ENCODE measurements at regions not wholly inside any gene's neighbourhood (a gene's known extent, or its start where the extent isn't known, plus 50 kb on each side); places are given as distances from the start of the nearest gene placed in this dataset.

DNA sequence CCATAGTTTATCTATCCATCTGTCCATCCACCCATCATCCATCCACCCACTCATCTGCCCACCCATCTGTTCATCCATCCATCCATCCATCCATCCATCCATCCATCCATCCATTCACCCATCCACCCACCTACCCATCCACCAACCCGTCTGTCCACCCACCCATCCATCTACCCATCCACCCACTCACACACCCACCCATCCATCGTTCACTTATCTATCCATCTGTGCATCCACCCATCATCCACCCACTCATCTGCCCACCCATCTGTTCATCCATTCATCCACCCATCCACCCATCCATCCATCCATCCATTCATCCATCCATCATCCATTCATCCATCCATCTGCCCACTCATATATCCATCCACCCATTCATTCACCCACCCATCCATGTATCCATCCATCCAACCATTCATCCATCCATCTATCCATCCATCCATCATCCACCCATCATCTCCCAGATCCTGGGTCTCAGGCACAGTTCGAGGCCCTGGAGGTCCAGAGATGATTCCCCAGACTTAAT, 88.2 kb upstream of the WNT4 start:
- no peak overlapping the region for H3K4me3 Mint-ChIP-seq
- H3K4me1 Mint-ChIP-seq = no peaks in the 10 kb centered on the region
- no peak for DNase-seq
- H3K27me3 Mint-ChIP-seq = peaks cover 45% of the 10 kb centered on the region
- no peaks in the 10 kb centered on the region for H3K9me3 Mint-ChIP-seq
- CTCF ChIA-PET = no interaction called here
- no peak overlapping the region for H3K27ac Mint-ChIP-seq
- no peaks in the 10 kb centered on the region for H3K36me3 Mint-ChIP-seq

DNA sequence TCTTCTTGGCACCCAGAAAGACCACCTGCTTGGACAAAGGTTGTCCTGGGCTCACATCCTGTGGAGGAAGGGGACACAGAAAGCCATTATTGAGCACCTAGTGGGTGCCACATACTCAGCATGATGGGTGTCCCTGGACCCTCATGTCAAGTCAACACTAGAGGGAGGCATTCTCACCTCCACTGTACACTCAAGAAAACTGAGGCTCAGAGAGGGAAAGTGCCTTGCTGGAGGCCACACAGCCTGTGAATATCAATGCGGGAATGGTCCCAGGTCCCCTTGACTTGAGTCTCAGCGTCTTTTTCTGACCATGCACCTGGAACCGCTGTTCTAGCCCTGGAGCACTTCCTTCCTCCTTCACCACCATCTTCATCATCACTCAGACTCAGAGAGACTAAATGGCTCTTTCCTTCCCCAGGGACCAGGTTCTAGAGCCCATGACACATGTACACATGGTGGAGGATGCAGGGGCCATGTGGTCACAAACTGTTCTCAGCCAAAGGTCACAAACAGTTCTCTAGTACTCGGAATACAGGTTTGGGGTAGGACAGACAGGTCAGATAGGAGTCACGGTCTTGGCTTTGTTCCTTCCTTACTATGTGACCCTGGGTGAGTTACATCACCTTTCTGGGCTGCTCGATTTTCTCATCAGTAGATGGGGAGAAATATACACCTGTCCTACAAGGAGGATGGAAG, 89.2 kb upstream of the WNT4 start:
- H3K36me3 Mint-ChIP-seq = no peaks in the 10 kb centered on the region
- no peak overlapping the region for H3K4me3 Mint-ChIP-seq
- peaks cover 48% of the 10 kb centered on the region for H3K27me3 Mint-ChIP-seq
- no peak for DNase-seq
- CTCF ChIA-PET = no interaction called here
- H3K4me1 Mint-ChIP-seq = no peaks in the 10 kb centered on the region
- H3K9me3 Mint-ChIP-seq = no peaks in the 10 kb centered on the region
- H3K27ac Mint-ChIP-seq = no peak overlapping the region

DNA sequence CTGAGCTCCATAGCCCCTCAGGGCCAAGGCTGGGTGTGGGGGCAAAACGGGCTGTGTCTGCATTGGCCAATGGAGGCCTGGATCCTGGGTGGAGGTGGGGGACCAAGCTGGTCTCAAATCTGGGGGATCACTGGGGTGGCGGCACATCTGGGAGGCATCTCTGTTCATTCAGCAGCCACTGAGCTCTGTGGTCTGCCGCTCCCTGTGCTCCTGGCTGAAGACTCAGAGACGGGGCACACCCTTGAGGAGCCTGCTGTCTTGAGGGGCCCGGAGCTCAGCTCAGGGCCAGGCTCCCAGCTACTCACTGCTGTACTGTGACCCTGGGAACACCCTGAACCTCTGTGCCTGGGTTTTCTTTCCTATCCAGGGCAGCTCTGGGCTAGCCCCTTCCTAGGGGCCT, 90.3 kb upstream of the WNT4 start:
- Mint-ChIP-seq H3K27ac (no peak overlapping the region), H3K36me3 (no peaks in the 10 kb centered on the region), H3K27me3 (peaks cover 42% of the 10 kb centered on the region), H3K9me3 (no peaks in the 10 kb centered on the region), H3K4me1 (no peaks in the 10 kb centered on the region), H3K4me3 (no peak overlapping the region)
- no peak for DNase-seq
- CTCF ChIA-PET = no interaction called here

DNA sequence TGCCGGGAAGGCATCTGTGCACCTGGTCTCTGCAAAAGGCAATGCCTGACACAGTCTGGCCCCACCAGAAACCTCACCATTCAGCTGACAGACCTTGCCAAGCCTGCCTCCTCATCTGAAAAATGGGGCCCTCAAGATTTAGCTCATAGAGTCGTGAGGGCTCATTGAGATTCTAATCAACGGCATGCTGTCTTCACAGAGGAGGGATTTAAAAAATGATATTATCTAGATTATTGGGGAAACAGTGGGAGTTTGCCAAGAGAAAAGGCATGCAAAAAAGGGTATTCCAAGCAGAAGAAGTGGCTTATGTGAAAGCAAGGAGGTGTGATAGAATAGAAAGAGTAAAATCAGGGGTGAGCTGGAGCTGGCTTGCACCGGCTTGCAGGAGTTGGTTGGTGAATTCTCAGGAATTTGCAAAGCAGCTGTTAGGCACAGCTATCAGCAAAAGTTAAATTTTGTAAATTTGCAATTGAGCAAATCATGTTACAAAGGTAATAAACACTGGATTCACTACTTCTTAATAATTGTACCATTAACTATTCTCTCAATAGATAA, 91.7 kb upstream of the WNT4 start:
- Mint-ChIP-seq H3K4me1 (no peaks in the 10 kb centered on the region), H3K9me3 (no peaks in the 10 kb centered on the region), H3K27me3 (peaks cover 37% of the 10 kb centered on the region), H3K36me3 (no peaks in the 10 kb centered on the region), H3K27ac (no peak overlapping the region), H3K4me3 (no peak overlapping the region)
- no peak for DNase-seq
- CTCF ChIA-PET = no interaction called here

DNA sequence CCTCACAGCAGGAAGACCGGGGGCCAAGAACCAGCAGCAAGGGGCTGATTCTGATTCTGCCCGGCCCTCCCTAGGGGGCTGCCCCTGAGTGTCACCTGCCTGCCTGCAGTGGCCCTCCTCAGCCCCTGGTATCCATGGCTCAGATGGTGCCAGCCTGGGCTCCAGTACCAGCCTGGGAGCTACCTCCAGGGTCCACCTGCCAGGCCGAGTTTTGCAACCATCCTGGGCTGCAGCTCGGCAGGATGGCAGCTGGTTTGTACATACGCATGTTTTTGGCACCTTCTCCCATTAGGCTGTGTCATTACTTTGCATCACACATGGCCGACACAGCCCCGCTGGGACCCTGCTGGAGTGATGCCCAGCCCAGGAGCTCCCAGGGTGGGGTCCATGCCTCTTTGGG, 93.3 kb upstream of the WNT4 start:
- CTCF ChIA-PET = no interaction called here

DNA sequence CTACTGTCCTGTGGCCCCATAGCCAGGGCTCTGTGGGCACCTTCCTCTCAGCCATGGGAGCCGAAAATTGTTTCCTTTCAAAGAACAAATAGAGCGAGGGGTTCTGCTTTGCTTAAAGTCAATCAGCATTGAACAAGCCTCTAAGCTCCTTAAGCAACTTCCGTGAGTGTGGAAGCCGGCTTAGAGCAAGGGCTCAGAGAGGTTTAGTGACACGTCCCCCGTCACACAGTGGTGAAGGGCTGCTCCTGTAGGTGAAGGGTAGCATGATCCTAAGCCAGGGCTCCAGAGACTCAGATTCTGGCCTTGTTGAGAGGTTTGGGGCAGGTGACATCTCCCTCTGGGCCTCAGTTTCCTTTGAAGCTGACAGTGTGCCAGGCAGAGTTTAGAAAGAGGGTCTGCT, 94.0 kb upstream of the WNT4 start:
- no peaks in the 10 kb centered on the region for H3K4me1 Mint-ChIP-seq
- peaks cover 32% of the 10 kb centered on the region for H3K27me3 Mint-ChIP-seq
- H3K4me3 Mint-ChIP-seq = no peak overlapping the region
- DNase-seq = no peak
- CTCF ChIA-PET = no interaction called here
- no peak overlapping the region for H3K27ac Mint-ChIP-seq
- H3K9me3 Mint-ChIP-seq = no peaks in the 10 kb centered on the region
- no peaks in the 10 kb centered on the region for H3K36me3 Mint-ChIP-seq

More for the DNA sequence above, 93.3 kb upstream of the WNT4 start:
- Mint-ChIP-seq H3K27ac (no peak overlapping the region), H3K9me3 (no peaks in the 10 kb centered on the region), H3K4me1 (no peaks in the 10 kb centered on the region), H3K4me3 (no peak overlapping the region), H3K36me3 (no peaks in the 10 kb centered on the region), H3K27me3 (peaks cover 32% of the 10 kb centered on the region)
- DNase-seq = no peak

DNA sequence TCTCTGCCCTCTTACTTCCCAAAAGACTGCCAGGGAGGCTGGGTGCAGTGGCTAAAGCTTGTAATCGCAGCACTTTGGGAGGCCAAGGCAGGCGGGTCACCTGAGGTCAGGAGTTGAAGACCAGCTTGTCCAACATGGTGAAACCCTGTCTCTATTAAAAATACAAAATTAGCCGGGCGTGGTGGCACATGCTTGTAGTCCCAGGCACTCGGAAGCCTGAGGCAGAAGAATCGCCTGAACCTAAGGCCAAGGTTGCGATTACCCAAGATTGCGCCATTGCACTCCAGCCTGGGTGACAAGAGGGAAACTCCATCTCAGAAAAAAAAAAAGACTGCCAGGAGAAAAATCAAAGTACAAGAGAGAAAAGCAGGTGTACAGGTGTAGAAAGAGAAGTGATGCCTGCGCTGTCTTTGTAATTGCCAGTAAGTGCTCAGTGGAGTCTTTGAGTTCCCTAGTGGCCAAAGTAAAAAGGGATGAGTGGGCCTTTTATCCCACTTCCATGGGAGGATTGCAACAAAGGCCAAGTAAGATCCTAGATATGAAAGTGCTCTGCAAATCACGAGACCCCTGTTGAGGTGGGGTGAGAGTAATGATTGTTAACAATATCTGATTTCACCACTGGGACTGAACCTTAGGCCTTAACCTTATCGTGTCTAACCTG, 94.7 kb upstream of the WNT4 start:
- Mint-ChIP-seq H3K4me1 (no peaks in the 10 kb centered on the region), H3K9me3 (no peaks in the 10 kb centered on the region), H3K27me3 (peaks cover 27% of the 10 kb centered on the region), H3K36me3 (no peaks in the 10 kb centered on the region), H3K27ac (no peak overlapping the region), H3K4me3 (no peak overlapping the region)
- CTCF ChIA-PET = no interaction called here
- no peak for DNase-seq

DNA sequence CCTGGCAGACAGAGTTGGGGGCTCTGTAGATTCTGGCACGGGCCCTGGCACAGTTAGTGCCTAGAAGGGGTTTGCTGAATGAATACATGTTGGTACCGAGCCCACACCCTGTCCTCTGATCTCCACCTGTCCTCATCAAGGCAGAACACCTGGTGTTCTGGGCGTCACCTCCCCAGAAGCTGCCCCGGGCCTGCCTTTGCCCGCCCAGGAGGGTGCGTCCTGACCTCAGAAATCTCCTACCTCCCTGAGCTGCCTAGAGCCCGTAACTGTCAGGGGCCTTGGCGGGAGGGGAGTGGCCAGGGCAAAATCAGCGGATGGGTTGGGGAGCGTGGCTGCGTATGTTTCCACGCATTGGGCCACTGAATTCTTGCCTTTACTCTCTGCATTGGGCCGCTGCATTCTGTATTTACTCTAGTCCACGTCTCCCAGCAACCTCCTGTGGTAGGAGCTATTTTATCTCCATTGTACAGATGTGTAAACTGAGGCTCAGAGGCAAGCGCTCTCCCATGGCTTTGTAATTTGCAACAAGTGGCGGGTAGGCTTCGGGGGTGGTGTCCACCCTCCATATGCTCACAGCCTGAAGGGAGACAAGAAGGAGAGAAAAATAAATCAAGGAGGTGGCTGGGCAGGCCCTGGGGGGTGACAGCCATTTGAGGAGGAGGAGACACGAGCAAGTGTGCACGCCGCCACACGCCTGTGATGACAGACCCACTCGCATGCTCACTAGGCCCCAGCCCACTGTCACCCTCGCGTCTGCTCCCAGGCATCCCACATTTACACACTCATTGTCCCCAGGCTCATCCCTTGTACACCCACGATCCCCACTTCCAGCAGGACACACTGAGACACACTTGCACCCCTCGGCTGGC, 95.7 kb upstream of the WNT4 start:
- DNase-seq = no peak
- CTCF ChIA-PET = no interaction called here
- H3K4me3 Mint-ChIP-seq = no peak overlapping the region
- H3K27me3 Mint-ChIP-seq = peaks cover 22% of the 10 kb centered on the region
- no peak overlapping the region for H3K27ac Mint-ChIP-seq
- H3K9me3 Mint-ChIP-seq = no peaks in the 10 kb centered on the region
- no peaks in the 10 kb centered on the region for H3K4me1 Mint-ChIP-seq
- no peaks in the 10 kb centered on the region for H3K36me3 Mint-ChIP-seq

DNA sequence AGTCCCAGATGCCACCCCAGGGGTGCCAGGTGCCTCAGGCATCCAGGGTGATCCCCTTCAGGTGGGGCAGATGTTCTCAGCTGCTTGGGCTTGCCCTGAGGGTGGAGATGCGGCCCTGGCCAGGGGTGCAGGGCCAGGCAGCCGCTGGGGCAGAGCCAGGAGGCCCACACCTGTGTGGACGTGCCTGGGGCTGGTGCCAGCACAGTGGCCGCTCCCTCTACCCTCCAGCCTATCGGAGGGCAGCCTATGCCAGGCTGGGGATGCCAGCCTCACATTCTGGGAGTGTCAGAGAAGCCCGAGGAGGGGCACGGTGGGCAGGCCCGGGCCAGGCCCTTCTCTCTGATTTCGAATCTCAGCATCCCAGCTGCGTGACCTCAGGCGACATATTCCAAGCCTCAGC, 96.5 kb upstream of the WNT4 start:
- Mint-ChIP-seq H3K9me3 (no peaks in the 10 kb centered on the region), H3K4me3 (no peak overlapping the region)

DNA sequence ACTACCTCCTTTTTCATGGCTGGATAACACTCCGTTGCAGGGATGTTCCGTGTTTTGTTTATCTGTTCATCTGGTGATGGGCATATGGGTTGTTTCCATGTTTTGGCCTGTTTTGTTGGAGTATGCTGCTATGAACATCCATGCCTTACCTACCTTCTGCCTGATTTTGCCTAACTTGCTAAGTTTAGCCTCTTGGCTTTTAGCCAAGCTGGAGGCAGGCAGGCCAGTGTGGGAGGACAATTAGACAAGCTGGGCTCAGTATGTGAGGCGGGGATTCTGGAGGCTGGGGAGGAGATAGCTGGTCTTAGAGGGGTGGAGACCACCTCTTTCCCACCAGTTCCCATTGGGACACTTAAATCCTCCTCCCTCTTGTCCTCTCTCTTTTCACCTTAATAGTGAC, 98.4 kb upstream of the WNT4 start:
- Mint-ChIP-seq H3K4me3 (no peak overlapping the region), H3K4me1 (no peaks in the 10 kb centered on the region), H3K27me3 (peaks cover 9% of the 10 kb centered on the region), H3K9me3 (no peaks in the 10 kb centered on the region), H3K36me3 (no peaks in the 10 kb centered on the region), H3K27ac (no peak overlapping the region)
- no peak for DNase-seq
- CTCF ChIA-PET = no interaction called here

More for the DNA sequence above, 96.5 kb upstream of the WNT4 start:
- Mint-ChIP-seq H3K27ac (no peak overlapping the region), H3K4me1 (no peaks in the 10 kb centered on the region), H3K27me3 (peaks cover 14% of the 10 kb centered on the region), H3K36me3 (no peaks in the 10 kb centered on the region)
- CTCF ChIA-PET = interaction anchor here (0.6 kb wide), 1 partner anchor 1977 kb away, joined by 3 read pairs; no protein-coding TSS in a partner anchor
- DNase-seq = no peak

DNA sequence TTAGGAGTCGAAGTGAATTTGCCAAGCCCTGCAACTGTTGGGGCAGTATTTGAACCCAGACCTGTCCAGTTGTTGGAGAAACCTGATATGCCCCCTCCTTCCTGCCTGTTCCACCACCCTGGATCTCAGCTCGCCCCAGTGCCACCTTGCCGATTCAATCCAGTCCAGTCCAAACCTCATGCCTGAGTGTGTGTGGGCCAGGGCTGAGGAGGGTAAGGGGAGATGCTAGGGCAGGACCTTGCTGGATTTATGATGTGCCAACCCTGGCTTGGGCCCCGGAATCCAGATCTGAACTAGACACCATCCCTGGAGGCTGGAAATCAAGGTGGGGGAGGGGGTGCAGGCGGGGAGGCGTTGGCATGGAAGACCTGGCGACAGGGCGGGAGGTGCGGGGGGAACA, 98.9 kb upstream of the WNT4 start:
- no peak overlapping the region for H3K4me3 Mint-ChIP-seq
- no peaks in the 10 kb centered on the region for H3K9me3 Mint-ChIP-seq
- no peaks in the 10 kb centered on the region for H3K36me3 Mint-ChIP-seq
- H3K4me1 Mint-ChIP-seq = no peaks in the 10 kb centered on the region
- peaks cover 8% of the 10 kb centered on the region for H3K27me3 Mint-ChIP-seq
- H3K27ac Mint-ChIP-seq = no peak overlapping the region
- no peak for DNase-seq
- CTCF ChIA-PET = no interaction called here

DNA sequence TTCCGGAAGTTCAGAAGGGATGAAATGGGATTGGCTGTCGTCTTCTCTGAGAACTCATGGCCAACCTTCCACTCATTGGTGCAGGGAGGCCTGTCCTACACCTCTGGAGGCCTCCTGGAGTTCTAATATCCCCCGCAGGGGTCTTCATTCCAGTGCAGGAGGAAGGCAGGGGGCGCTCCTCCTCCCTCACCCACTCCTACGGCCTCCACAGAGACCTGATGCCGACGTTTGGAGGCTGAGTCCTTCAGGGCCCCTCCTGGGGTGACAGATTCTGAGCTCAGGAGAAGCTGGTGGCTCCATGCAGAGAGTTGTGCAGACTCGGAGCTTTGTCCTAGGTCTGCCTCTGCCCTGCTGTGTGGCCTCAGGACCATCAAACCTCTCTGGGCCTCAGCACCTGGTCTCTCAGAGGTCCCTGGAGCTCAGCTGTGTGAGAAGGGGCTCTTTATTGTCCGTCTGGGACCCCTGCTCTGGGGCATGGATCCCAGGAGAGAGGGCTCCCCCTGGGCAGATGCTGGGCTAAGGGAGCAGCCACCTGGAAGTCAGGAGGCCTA, 102.3 kb upstream of the WNT4 start:
- H3K27ac Mint-ChIP-seq = no peak overlapping the region
- H3K27me3 Mint-ChIP-seq = peaks cover 13% of the 10 kb centered on the region
- no peaks in the 10 kb centered on the region for H3K9me3 Mint-ChIP-seq
- H3K4me1 Mint-ChIP-seq = no peaks in the 10 kb centered on the region
- CTCF ChIA-PET = no interaction called here
- H3K4me3 Mint-ChIP-seq = no peak overlapping the region
- no peak for DNase-seq
- H3K36me3 Mint-ChIP-seq = no peaks in the 10 kb centered on the region

DNA sequence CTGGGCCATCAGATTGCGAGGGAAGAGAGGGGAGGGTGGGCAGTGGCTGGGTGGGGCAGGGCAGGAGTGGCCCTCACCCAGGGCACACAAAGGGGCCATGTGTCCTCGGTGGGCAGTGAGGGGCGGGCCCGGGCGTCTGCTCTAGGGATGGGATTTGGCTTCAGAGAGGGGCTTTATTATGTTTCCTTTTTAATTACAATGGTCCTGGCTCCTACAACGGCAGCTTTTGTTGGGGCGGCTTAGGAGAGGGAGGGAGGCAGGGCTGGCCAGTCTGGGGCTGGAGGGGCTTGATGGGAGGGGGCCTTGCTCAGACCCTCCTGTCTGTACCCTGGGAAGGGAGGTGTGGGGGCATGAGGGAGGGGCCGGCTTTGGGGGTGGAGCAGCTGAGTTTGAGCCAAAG, 102.8 kb upstream of the WNT4 start:
- CTCF ChIA-PET = no interaction called here
- Mint-ChIP-seq H3K9me3 (no peaks in the 10 kb centered on the region), H3K27ac (no peak overlapping the region), H3K36me3 (no peaks in the 10 kb centered on the region), H3K4me3 (no peak overlapping the region), H3K4me1 (no peaks in the 10 kb centered on the region), H3K27me3 (peaks cover 13% of the 10 kb centered on the region)
- DNase-seq = no peak

DNA sequence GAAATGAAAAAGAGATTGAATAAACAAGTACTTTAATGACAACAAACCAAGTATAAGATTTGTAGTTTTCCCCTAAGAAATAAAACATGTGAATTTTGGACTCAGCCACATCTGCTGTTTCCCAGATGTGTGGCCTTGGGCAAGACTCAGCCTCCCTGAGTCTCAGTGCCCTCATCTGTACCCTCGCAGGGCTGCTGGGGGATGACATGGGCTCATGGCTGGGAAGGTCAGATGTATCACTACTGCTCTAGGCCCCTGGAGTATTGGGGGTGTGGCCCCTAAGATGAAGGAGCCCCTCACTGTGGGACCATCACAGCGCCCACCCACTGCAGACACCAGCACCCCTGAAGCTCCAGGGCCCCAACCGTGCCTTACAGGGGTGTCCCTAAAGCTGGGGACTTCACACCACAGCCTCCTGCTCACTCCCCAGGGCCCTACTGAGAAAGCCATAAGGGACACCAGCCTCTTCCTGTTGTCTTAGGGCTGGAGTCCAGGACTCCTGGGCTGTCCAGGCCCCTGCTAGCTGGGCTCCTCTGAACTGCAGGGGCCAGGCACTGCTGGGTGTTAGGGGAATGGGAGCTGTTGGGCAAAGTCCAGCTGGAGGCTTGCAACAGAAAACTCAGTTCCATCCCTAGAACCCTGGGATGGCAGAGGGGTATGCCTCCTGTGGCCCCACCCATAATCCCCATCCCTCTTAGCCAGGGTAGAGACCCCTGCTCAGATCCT, 104.0 kb upstream of the WNT4 start:
- H3K27me3 Mint-ChIP-seq = peaks cover 23% of the 10 kb centered on the region
- no peak overlapping the region for H3K4me3 Mint-ChIP-seq
- H3K27ac Mint-ChIP-seq = no peak overlapping the region
- H3K36me3 Mint-ChIP-seq = no peaks in the 10 kb centered on the region
- H3K9me3 Mint-ChIP-seq = no peaks in the 10 kb centered on the region
- no peak for DNase-seq
- CTCF ChIA-PET = no interaction called here
- no peaks in the 10 kb centered on the region for H3K4me1 Mint-ChIP-seq

Measured in activated naive CD4-positive, alpha-beta T cell treated with anti-CD3 and anti-CD28 coated beads, Interleukin-2, amount 10 ng/mL, durations not matched to agents 7 days and 5 days (primary cell).